ENCODE measurements at regions not wholly inside any gene's neighbourhood (a gene's known extent, or its start where the extent isn't known, plus 50 kb on each side); places are given as distances from the start of the nearest gene placed in this dataset.

DNA sequence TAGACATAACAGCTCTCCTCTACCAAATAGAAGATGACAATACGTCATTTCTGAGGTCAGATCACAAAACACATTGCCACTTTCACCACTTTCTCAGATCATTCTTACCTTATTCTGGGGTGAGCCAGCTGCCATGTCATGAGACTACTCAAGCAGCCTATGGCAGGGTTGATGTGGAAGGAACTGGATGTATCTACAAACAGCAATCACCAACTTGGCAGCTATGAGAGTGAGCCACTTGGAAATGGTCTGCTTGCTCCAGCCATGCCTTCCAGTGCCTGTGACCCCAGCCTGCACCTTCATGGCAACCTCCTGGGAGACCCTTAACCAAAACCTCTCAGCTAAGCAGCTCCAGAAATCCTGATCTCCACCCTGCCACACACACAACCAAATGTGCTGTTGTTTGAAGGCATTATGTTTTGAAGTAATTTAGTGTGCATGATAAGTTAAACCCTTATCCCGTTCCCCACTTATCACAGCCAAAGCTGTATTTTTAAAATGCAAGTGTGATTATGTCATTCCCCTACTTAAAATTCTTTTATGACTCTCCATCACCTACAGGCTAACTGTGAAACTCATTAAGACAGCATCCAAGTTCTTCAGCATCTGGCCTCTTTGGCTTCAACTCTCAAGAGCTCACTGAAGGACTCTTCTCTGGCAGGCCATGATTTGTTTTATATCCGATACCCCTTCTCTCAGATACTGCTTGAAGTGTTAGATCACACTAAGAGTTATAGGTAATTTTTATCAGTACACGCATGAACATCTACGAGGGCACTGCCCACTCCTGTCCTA is 150.6 kb downstream of the LY86 start:
- DNase-seq (ENCODE audit: extremely low read depth in 1 of 4, low spot score in 3 of 4) = no peak
- no peak overlapping the region for H3K27ac ChIP-seq (ENCODE audit: extremely low read depth, low read depth, low read length)
- H4K20me1 ChIP-seq (replicated peaks; ENCODE audit: control insufficient read depth, insufficient read depth, low read length) = no peaks in the 10 kb centered on the region
- intact Hi-C loops (cut with micrococcal nuclease) (no loop called here), in situ Hi-C loops (cut with MboI) (no loop called here)
- no peaks in the 10 kb centered on the region for H3K79me2 ChIP-seq (ENCODE audit: control insufficient read depth, insufficient read depth, low read length)
- BruUV-seq (replicated peaks) = no TSS peak
- no peak for FAIRE-seq
- ChIA-PET CTCF (ENCODE audit: low intra/inter-chr PET ratio) (no interaction called here), POLR2A (interaction anchor here (0.7 to 1.6 kb wide), 5 partner anchors 11 to 376 kb away, joined by 3 to 4 read pairs (median 4); no protein-coding TSS in a partner anchor)
- TF ChIP-seq ZNF77 (CRISPR knock-in tag; IDR thresholded peaks at IDR 0.05) (no peak), JUND (IDR thresholded peaks at IDR 0.05; ENCODE audit: borderline replicate concordance, low read depth, low read length) (no peak), JUND (tag; IDR thresholded peaks at IDR 0.05; ENCODE audit: borderline replicate concordance, low read depth, low read length) (no peak), ZNF717 (CRISPR knock-in tag; IDR thresholded peaks at IDR 0.05) (no peak), PHF21A (IDR thresholded peaks at IDR 0.05; ENCODE audit: borderline replicate concordance, low read depth) (no peak), HEY1 (CRISPR knock-in tag; IDR thresholded peaks at IDR 0.05; ENCODE audit: borderline replicate concordance) (no peak), HDAC8 (tag; IDR thresholded peaks at IDR 0.05) (no peak), ZNF780A (CRISPR knock-in tag; IDR thresholded peaks at IDR 0.05) (no peak), ZNF121 (CRISPR knock-in tag; conservative IDR thresholded peaks at IDR 0.05) (no peak), TAF15 (IDR thresholded peaks at IDR 0.05; ENCODE audit: low read depth, low read length) (no peak), NR2C1 (IDR thresholded peaks at IDR 0.05) (no peak), NR2C1 (tag; IDR thresholded peaks at IDR 0.05) (no peak), FOSL1 (tag; conservative IDR thresholded peaks at IDR 0.05) (no peak), PRPF4 (IDR thresholded peaks at IDR 0.05; ENCODE audit: insufficient read depth, low read depth, low read length, poor library complexity, severe bottlenecking) (no peak), CXXC5 (CRISPR knock-in tag; IDR thresholded peaks at IDR 0.05) (no peak), C11orf30 (IDR thresholded peaks at IDR 0.05; ENCODE audit: low read depth) (no peak)
- TF ChIP-seq, protein P1, sequence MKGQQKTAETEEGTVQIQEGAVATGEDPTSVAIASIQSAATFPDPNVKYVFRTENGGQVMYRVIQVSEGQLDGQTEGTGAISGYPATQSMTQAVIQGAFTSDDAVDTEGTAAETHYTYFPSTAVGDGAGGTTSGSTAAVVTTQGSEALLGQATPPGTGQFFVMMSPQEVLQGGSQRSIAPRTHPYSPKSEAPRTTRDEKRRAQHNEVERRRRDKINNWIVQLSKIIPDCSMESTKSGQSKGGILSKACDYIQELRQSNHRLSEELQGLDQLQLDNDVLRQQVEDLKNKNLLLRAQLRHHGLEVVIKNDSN (CRISPR knock-in tag; IDR thresholded peaks at IDR 0.05) = no peak
- TF ChIP-seq, protein P2, sequence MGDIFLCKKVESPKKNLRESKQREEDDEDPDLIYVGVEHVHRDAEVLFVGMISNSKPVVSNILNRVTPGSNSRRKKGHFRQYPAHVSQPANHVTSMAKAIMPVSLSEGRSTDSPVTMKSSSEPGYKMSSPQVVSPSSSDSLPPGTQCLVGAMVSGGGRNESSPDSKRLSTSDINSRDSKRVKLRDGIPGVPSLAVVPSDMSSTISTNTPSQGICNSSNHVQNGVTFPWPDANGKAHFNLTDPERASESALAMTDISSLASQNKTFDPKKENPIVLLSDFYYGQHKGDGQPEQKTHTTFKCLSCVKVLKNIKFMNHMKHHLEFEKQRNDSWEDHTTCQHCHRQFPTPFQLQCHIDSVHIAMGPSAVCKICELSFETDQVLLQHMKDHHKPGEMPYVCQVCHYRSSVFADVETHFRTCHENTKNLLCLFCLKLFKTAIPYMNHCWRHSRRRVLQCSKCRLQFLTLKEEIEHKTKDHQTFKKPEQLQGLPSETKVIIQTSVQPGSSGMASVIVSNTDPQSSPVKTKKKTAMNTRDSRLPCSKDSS (IDR thresholded peaks at IDR 0.05; ENCODE audit: low read depth, partially characterized antibody) = no peak
- TF ChIP-seq, protein P3, sequence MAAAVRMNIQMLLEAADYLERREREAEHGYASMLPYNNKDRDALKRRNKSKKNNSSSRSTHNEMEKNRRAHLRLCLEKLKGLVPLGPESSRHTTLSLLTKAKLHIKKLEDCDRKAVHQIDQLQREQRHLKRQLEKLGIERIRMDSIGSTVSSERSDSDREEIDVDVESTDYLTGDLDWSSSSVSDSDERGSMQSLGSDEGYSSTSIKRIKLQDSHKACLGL (CRISPR knock-in tag; IDR thresholded peaks at IDR 0.05; ENCODE audit: borderline replicate concordance, poor library complexity, severe bottlenecking) = no peak
- no peaks in the 10 kb centered on the region; a peak in 1 of 5 replicates for H3K27me3 ChIP-seq (ENCODE audit: control insufficient read depth in 2 of 2, insufficient read depth in 2 of 2, low read length in 2 of 2)
- no peaks in the 10 kb centered on the region for H3K36me3 ChIP-seq (ENCODE audit: control insufficient read depth, insufficient read depth, low read length)
- no peak overlapping the region for H3K9ac ChIP-seq (ENCODE audit: insufficient read depth in 1 of 2, low read depth in 2 of 2, low read length in 2 of 2)
- no peaks in the 10 kb centered on the region for H3K9me1 ChIP-seq (ENCODE audit: control insufficient read depth, insufficient read depth, low read length)
- no peak overlapping the region for H3K4me2 ChIP-seq (ENCODE audit: insufficient read depth, low read length)
- no peak overlapping the region for H3K4me3 ChIP-seq
- no peak for ATAC-seq
- no peaks in the 10 kb centered on the region for H3K9me3 ChIP-seq (replicated peaks; ENCODE audit: control insufficient read depth, insufficient read depth, low read depth, low read length)
- no peak overlapping the region for H2AFZ ChIP-seq (ENCODE audit: low read depth, low read length)
- 19% methylated on average over 5 of the region's 5 CpGs for WGBS (ENCODE audit: insufficient coverage, low coverage, missing lambda C conversion rate)
- peaks cover 21 to 22% of the 10 kb centered on the region in 2 experiments; a peak in 4 of 5 replicates for H3K4me1 ChIP-seq (replicated peaks in 1 of 2; ENCODE audit: control insufficient read depth in 2 of 2, insufficient read depth in 2 of 2, low read length in 2 of 2)

Data from K562 (cell line).